ENCODE measurements at regions not wholly inside any gene's neighbourhood (a gene's known extent, or its start where the extent isn't known, plus 50 kb on each side); places are given as distances from the start of the nearest gene placed in this dataset.
"Not testable (repeated sequence)": the region's sequence is repeated elsewhere in the genome, so short reads cannot be mapped to it uniquely, and the experiment has no call there.

GRCh38 chr1:181893150-181893549 lies 168.4 kb downstream of the ZNF648 start:
- TF ChIP-seq CTCF (conservative IDR thresholded peaks at IDR 0.05); ZFX (IDR thresholded peaks at IDR 0.05): not testable (repeated sequence)
